ENCODE measurements at regions not wholly inside any gene's neighbourhood (a gene's known extent, or its start where the extent isn't known, plus 50 kb on each side); places are given as distances from the start of the nearest gene placed in this dataset.

GRCh38 chr14:98608071-98609060 is 663.6 kb downstream of the BCL11B start:
- no peaks in the 10 kb centered on the region for H3K9me2 ChIP-seq
- H3K36me3 ChIP-seq (replicated peaks in 1 of 2; ENCODE audit: control insufficient read depth in 1 of 2, insufficient read depth in 2 of 2, low read length in 1 of 2): no peaks in the 10 kb centered on the region
- no peak overlapping the region for H3K27ac ChIP-seq (ENCODE audit: low read depth in 2 of 2, low read length in 1 of 2)
- TF ChIP-seq GABPA (IDR thresholded peaks at IDR 0.05; ENCODE audit: low read depth) (no peak), RXRA (IDR thresholded peaks at IDR 0.05; ENCODE audit: borderline replicate concordance, low read depth) (no peak), FOSL2 (IDR thresholded peaks at IDR 0.05; ENCODE audit: borderline replicate concordance, low read depth) (no peak), IRF3 (IDR thresholded peaks at IDR 0.05; ENCODE audit: low read depth, low read length) (no peak), FOXM1 (IDR thresholded peaks at IDR 0.05; ENCODE audit: low read depth) (no peak), TCF12 (IDR thresholded peaks at IDR 0.05) (no peak)
- H3K27me3 ChIP-seq (ENCODE audit: insufficient read depth): no peaks in the 10 kb centered on the region
- H3K4me2 ChIP-seq: no peak overlapping the region
- H3K4me1 ChIP-seq (ENCODE audit: control insufficient read depth in 1 of 2, insufficient read depth in 2 of 2, low read depth in 1 of 2, low read length in 1 of 2): no peaks in the 10 kb centered on the region
- DNase-seq: no peak
- H3K4me3 ChIP-seq (ENCODE audit: low read depth in 2 of 2, low read length in 1 of 2): no peak overlapping the region
- ChIA-PET POLR2A (no interaction called here), CTCF (no interaction called here)
- H3K9me3 ChIP-seq: no peaks in the 10 kb centered on the region
- H2AFZ ChIP-seq (ENCODE audit: low read depth): no peak overlapping the region
- no peaks in the 10 kb centered on the region for H4K20me1 ChIP-seq (ENCODE audit: insufficient read depth)
- 2% methylated on average over 8 of the region's 11 CpGs for WGBS (ENCODE audit: low lambda C conversion rate)
- H3K79me2 ChIP-seq (ENCODE audit: insufficient read depth): no peaks in the 10 kb centered on the region
- H3K9ac ChIP-seq: no peak overlapping the region
- no peaks in the 10 kb centered on the region for H3F3A ChIP-seq (replicated peaks; ENCODE audit: insufficient read depth)

- Histone ChIP-seq H2AFZ (ENCODE audit: low read depth) (no peak overlapping the region), H4K20me1 (ENCODE audit: insufficient read depth) (no peaks in the 10 kb centered on the region), H3F3A (replicated peaks; ENCODE audit: insufficient read depth) (no peaks in the 10 kb centered on the region), H3K9me2 (no peaks in the 10 kb centered on the region), H3K36me3 (replicated peaks in 1 of 2; ENCODE audit: control insufficient read depth in 1 of 2, insufficient read depth in 2 of 2, low read length in 1 of 2) (no peaks in the 10 kb centered on the region), H3K27ac (ENCODE audit: low read depth in 2 of 2, low read length in 1 of 2) (no peak overlapping the region), H3K9ac (no peak overlapping the region), H3K4me3 (ENCODE audit: low read depth in 2 of 2, low read length in 1 of 2) (no peak overlapping the region), H3K27me3 (ENCODE audit: insufficient read depth) (no peaks in the 10 kb centered on the region), H3K79me2 (ENCODE audit: insufficient read depth) (no peaks in the 10 kb centered on the region), H3K4me1 (ENCODE audit: control insufficient read depth in 1 of 2, insufficient read depth in 2 of 2, low read depth in 1 of 2, low read length in 1 of 2) (no peaks in the 10 kb centered on the region), H3K9me3 (no peaks in the 10 kb centered on the region), H3K4me2 (no peak overlapping the region)
- DNase-seq: no peak
- POLR2A ChIA-PET: no interaction called here
- TF ChIP-seq GATA2 (CRISPR knock-in tag; IDR thresholded peaks at IDR 0.05) (no peak), MAX (IDR thresholded peaks at IDR 0.05; ENCODE audit: low read depth) (no peak), MEF2A (IDR thresholded peaks at IDR 0.05; ENCODE audit: borderline replicate concordance, low read depth) (no peak), JUND (IDR thresholded peaks at IDR 0.05) (no peak)
- CTCF ChIA-PET: no interaction called here
- WGBS (ENCODE audit: low lambda C conversion rate): 0% methylated on average over 6 of the region's 6 CpGs
These were observed 659.4 kb downstream of the BCL11B start for GRCh38 chr14:98612434-98613200.

All from SK-N-SH (cell line).